Gastrocnemius medialis (tissue), 4 donors: ENCODE measurements at regions not wholly inside any gene's neighbourhood (a gene's known extent, or its start where the extent isn't known, plus 50 kb on each side); places are given as distances from the start of the nearest gene placed in this dataset.

Experiments
- ATAC-seq, 2 donors: fragments of 150-250 bp; one replicate each; pipeline ENCODE4 v1.9.1; 2016
- DNase-seq, 2 donors: peaks; one replicate each; pipeline ENCODE4 v3.0.0-alpha.2; 2019
- H3K27ac ChIP-seq, 4 donors: fragments of 200-600 bp; sonication (generic); 1 replicate in 1 of 4; 2 replicates in 3 of 4; pipeline ENCODE4 v1.5.1; 2016 to 2018; ENCODE audit warnings: mild to moderate bottlenecking in 2 of 4, moderate library complexity in 1 of 4
- H3K27me3 ChIP-seq, 3 donors: fragments of 200-600 bp; sonication (generic) in 2 of 3; 1 replicate in 1 of 3; 2 replicates in 2 of 3; pipeline versions ENCODE4 v1.5.1 to v1.6.0; 2016 to 2019; ENCODE audit warnings: mild to moderate bottlenecking in 1 of 3, moderate library complexity in 1 of 3
- H3K36me3 ChIP-seq, 2 donors: fragments of 200-600 bp; sonication (generic) in 1 of 2; one replicate each; pipeline ENCODE4 v1.5.1; 2017 to 2018
- H3K4me1 ChIP-seq, 2 donors: fragments of 200-600 bp; sonication (generic) in 1 of 2; one replicate each; pipeline ENCODE4 v1.5.1; 2016 to 2017; ENCODE audit warnings: mild to moderate bottlenecking in 2 of 2
- H3K4me3 ChIP-seq, 4 donors: fragments of 200-600 bp; sonication (generic) in 3 of 4; 1 replicate in 1 of 4; 2 replicates in 3 of 4; pipeline ENCODE4 v1.5.1; 2016 to 2019; ENCODE audit warnings: mild to moderate bottlenecking in 2 of 4
- H3K9me3 ChIP-seq, 3 donors: fragments of 200-600 bp; sonication (generic) in 2 of 3; 1 replicate in 1 of 3; 2 replicates in 2 of 3; pipeline ENCODE4 v1.5.1; 2016 to 2019
- CTCF ChIP-seq, 5 experiments: fragments of 450-650 bp in 3 of 5; fragments of 200-600 bp in 2 of 5; sonication (generic) in 2 of 5; IDR thresholded peaks in 4 of 5; conservative IDR thresholded peaks in 1 of 5; 1 replicate in 4 of 5; 2 replicates in 1 of 5; pipeline ENCODE4 v1.5.1; 2016 to 2019; ENCODE audit warnings: antibody characterized with exemption in 5 of 5, mild to moderate bottlenecking in 3 of 5, moderate library complexity in 3 of 5
- POLR2A ChIP-seq, 2 donors: fragments of 450-650 bp; IDR thresholded peaks; one replicate each; pipeline ENCODE4 v1.6.1; 2017; ENCODE audit warnings: antibody characterized with exemption in 2 of 2, mild to moderate bottlenecking in 2 of 2, moderate library complexity in 2 of 2
- in situ Hi-C, 4 donors: fragments of 200-750 bp; cut with MboI; loops; one replicate each; pipeline versions ENCODE4 v1.15.0 to v1.8.0; 2017; ENCODE audit warnings: low sequenced_read_pairs in 4 of 4
- intact Hi-C: fragments of 100-400 bp; cut with DNase I; formaldehyde crosslinking; loops from one replicate; pipeline ENCODE4 v1.15.1; 2023; ENCODE audit warnings: low total_unique reads

GRCh38 chr21:41065539-41065938 lies 102.4 kb upstream of the BACE2 start:
- TF ChIP-seq POLR2A (IDR thresholded peaks at IDR 0.05) (no peak), CTCF (IDR thresholded peaks at IDR 0.05 in 4 of 5, conservative IDR thresholded peaks at IDR 0.05 in 1 of 5) (no peak)
- Histone ChIP-seq H3K4me3 (no peak overlapping the region), H3K4me1 (peaks cover 0 to 4% of the 10 kb centered on the region in 2 donors), H3K9me3 (no peaks in the 10 kb centered on the region), H3K36me3 (no peaks in the 10 kb centered on the region), H3K27ac (no peak overlapping the region), H3K27me3 (peaks cover 4 to 14% (median 8%) of the 10 kb centered on the region in 3 donors)
- no peak for ATAC-seq
- intact Hi-C loops (no loop called here), in situ Hi-C loops (loop anchor here in 2 of 4 donors (25.0 kb wide), 3 partner anchors 603 to 928 kb away; no protein-coding TSS in a partner anchor)
- DNase-seq: no peak

GRCh38 chr21:41066086-41066938 lies 101.6 kb upstream of the BACE2 start:
- intact Hi-C loops: no loop called here
- DNase-seq: no peak
- H3K27ac ChIP-seq: no peak overlapping the region
- no peak for ATAC-seq
- no peaks in the 10 kb centered on the region for H3K36me3 ChIP-seq
- no peak for TF ChIP-seq POLR2A (IDR thresholded peaks at IDR 0.05)
- no peak for TF ChIP-seq CTCF (IDR thresholded peaks at IDR 0.05 in 4 of 5, conservative IDR thresholded peaks at IDR 0.05 in 1 of 5)
- H3K4me1 ChIP-seq: peaks cover 0 to 4% of the 10 kb centered on the region in 2 donors
- H3K4me3 ChIP-seq: no peak overlapping the region
- H3K9me3 ChIP-seq: no peaks in the 10 kb centered on the region
- H3K27me3 ChIP-seq: peaks cover 4 to 14% (median 8%) of the 10 kb centered on the region in 3 donors
- in situ Hi-C loops: loop anchor here in 2 of 4 donors (25.0 kb wide), 3 partner anchors 604 to 929 kb away; no protein-coding TSS in a partner anchor

- Histone ChIP-seq H3K36me3 (no peaks in the 10 kb centered on the region), H3K27me3 (peaks cover 4 to 14% (median 8%) of the 10 kb centered on the region in 3 donors), H3K4me3 (no peak overlapping the region), H3K9me3 (no peaks in the 10 kb centered on the region), H3K27ac (no peak overlapping the region), H3K4me1 (peaks cover 0 to 4% of the 10 kb centered on the region in 2 donors)
- in situ Hi-C loops: loop anchor here in 2 of 4 donors (25.0 kb wide), 3 partner anchors 605 to 930 kb away; no protein-coding TSS in a partner anchor
- DNase-seq: no peak
- TF ChIP-seq POLR2A (IDR thresholded peaks at IDR 0.05): no peak
- TF ChIP-seq CTCF (IDR thresholded peaks at IDR 0.05 in 4 of 5, conservative IDR thresholded peaks at IDR 0.05 in 1 of 5): no peak
- no peak for ATAC-seq
- intact Hi-C loops: no loop called here
Observed at GRCh38 chr21:41067709-41068108, 100.3 kb upstream of the BACE2 start.

GRCh38 chr21:41068496-41068895 lies 99.5 kb upstream of the BACE2 start:
- in situ Hi-C loops: loop anchor here in 2 of 4 donors (25.0 kb wide), 3 partner anchors 606 to 931 kb away; no protein-coding TSS in a partner anchor
- no peak for TF ChIP-seq CTCF (IDR thresholded peaks at IDR 0.05 in 4 of 5, conservative IDR thresholded peaks at IDR 0.05 in 1 of 5)
- no peak for TF ChIP-seq POLR2A (IDR thresholded peaks at IDR 0.05)
- Histone ChIP-seq H3K27ac (no peak overlapping the region), H3K9me3 (no peaks in the 10 kb centered on the region), H3K36me3 (no peaks in the 10 kb centered on the region), H3K4me1 (peaks cover 0 to 4% of the 10 kb centered on the region in 2 donors), H3K4me3 (no peak overlapping the region), H3K27me3 (peaks cover 4 to 14% (median 8%) of the 10 kb centered on the region in 3 donors)
- no peak for DNase-seq
- no peak for ATAC-seq
- intact Hi-C loops: no loop called here
